IMR-90 (cell line): ENCODE measurements at regions not wholly inside any gene's neighbourhood (a gene's known extent, or its start where the extent isn't known, plus 50 kb on each side); places are given as distances from the start of the nearest gene placed in this dataset.

ENCODE experiments used
- ATAC-seq: fragments of 200-7000 bp; cut with Tn5 transposase; 2 replicates; pipeline ENCODE4 v1.9.1; 2020; ENCODE audit warnings: low read depth, mild to moderate bottlenecking, moderate library complexity
- BruUV-seq: library from RNA; stranded (reverse); fragments of 400-500 nt; replicated peaks from 2 replicates; lab custom pipeline; 2021; lab: Mats Ljungman, UMichigan
- CTCF ChIA-PET: fragments of 300-600 bp; formaldehyde crosslinking; extraction: SDS; loops from one replicate; lab custom pipeline; 2021; ENCODE audit warnings: antibody characterized with exemption; lab: Yijun Ruan, JAX
- POLR2A ChIA-PET: fragments of 300-600 bp; sonication (Branson Sonifier 250); formaldehyde crosslinking; loops from one replicate; lab custom pipeline; 2022; ENCODE audit warnings: antibody characterized with exemption; ENCODE audit not compliant: unreplicated experiment; lab: Charles Lee
- DNase-seq: peaks from one replicate; pipeline ENCODE4 v3.0.0; 2013
- H2AFZ ChIP-seq: replicated peaks from 2 replicates; pipeline ENCODE3; 2013; ENCODE audit warnings: low read length, mild to moderate bottlenecking; ENCODE audit not compliant: poor library complexity
- H2AK5ac ChIP-seq: 2 replicates; pipeline ENCODE4 v1.6.1; 2013; ENCODE audit warnings: low read depth, low read length, inconsistent platforms
- H2AK9ac ChIP-seq: replicated peaks from 2 replicates; pipeline ENCODE3; 2013; ENCODE audit warnings: mild to moderate bottlenecking, low read depth, low read length, moderate library complexity; ENCODE audit not compliant: poor library complexity
- H2BK120ac ChIP-seq: 2 replicates; pipeline ENCODE4 v1.6.1; 2013; ENCODE audit warnings: low read depth, low read length, inconsistent platforms
- H2BK15ac ChIP-seq: 3 replicates; pipeline ENCODE4 v1.6.1; 2013; ENCODE audit warnings: low read depth, low read length, inconsistent platforms
- H2BK20ac ChIP-seq: 2 replicates; pipeline ENCODE4 v1.6.1; 2013; ENCODE audit warnings: low read depth, mild to moderate bottlenecking, inconsistent platforms, low read length, moderate library complexity
- H2BK5ac ChIP-seq: 2 replicates; pipeline ENCODE4 v1.6.1; 2013; ENCODE audit warnings: mild to moderate bottlenecking, low read depth, low read length, inconsistent platforms; ENCODE audit not compliant: poor library complexity, severe bottlenecking
- H3K14ac ChIP-seq: replicated peaks from 2 replicates; pipeline ENCODE4 v1.6.1; 2013; ENCODE audit warnings: low read depth, low read length, inconsistent platforms
- H3K18ac ChIP-seq: 2 replicates; pipeline ENCODE4 v1.6.1; 2013; ENCODE audit warnings: low read depth, low read length, control low read depth
- H3K23ac ChIP-seq: 2 replicates; pipeline ENCODE4 v1.6.1; 2013; ENCODE audit warnings: low read depth, low read length, inconsistent platforms
- H3K27ac ChIP-seq: 2 replicates; pipeline ENCODE4 v1.5.1; 2013; ENCODE audit warnings: mild to moderate bottlenecking, control low read depth, low read length; ENCODE audit not compliant: insufficient read depth
- H3K27me3 ChIP-seq: 2 replicates; pipeline ENCODE4 v1.6.1; 2013; ENCODE audit warnings: low read length; ENCODE audit not compliant: control insufficient read depth, insufficient read depth
- H3K36me3 ChIP-seq: 2 replicates; pipeline ENCODE4 v1.6.1; 2013; ENCODE audit warnings: low read length, mixed read lengths; ENCODE audit not compliant: control insufficient read depth, insufficient read depth
- H3K4ac ChIP-seq: 2 replicates; pipeline ENCODE4 v1.6.1; 2013; ENCODE audit warnings: low read depth, low read length, inconsistent platforms
- H3K4me1 ChIP-seq: 2 replicates; pipeline ENCODE4 v1.6.1; 2013; ENCODE audit warnings: low read length, mixed read lengths; ENCODE audit not compliant: control insufficient read depth, insufficient read depth
- H3K4me2 ChIP-seq: 2 replicates; pipeline ENCODE4 v1.6.1; 2013; ENCODE audit warnings: low read depth, mild to moderate bottlenecking, control low read depth, low read length, moderate library complexity
- H3K4me3 ChIP-seq: 2 replicates; pipeline ENCODE4 v1.5.1; 2013; ENCODE audit warnings: low read depth, mild to moderate bottlenecking, control low read depth, low read length, moderate library complexity; ENCODE audit not compliant: insufficient read depth
- H3K56ac ChIP-seq: 2 replicates; pipeline ENCODE4 v1.6.1; 2013; ENCODE audit warnings: low read length, inconsistent platforms; ENCODE audit not compliant: insufficient read depth; ENCODE audit errors: extremely low read depth
- H3K79me1 ChIP-seq, 2 experiments: 2 replicates each; pipeline ENCODE4 v1.6.1; 2013; ENCODE audit warnings: low read length in 2 of 2, inconsistent platforms in 1 of 2, low read depth in 1 of 2
- H3K9ac ChIP-seq: 2 replicates; pipeline ENCODE4 v1.6.1; 2013; ENCODE audit warnings: low read depth, low read length, control low read depth
- H3K9me1 ChIP-seq: 2 replicates; pipeline ENCODE4 v1.6.1; 2013; ENCODE audit warnings: low read length, inconsistent platforms; ENCODE audit not compliant: insufficient read depth
- H3K9me3 ChIP-seq: 2 replicates; pipeline ENCODE4 v1.6.1; 2013; ENCODE audit warnings: low read length; ENCODE audit not compliant: control insufficient read depth, insufficient read depth
- H4K20me1 ChIP-seq: 2 replicates; pipeline ENCODE4 v1.6.1; 2013; ENCODE audit warnings: low read length, inconsistent platforms; ENCODE audit not compliant: insufficient read depth
- H4K5ac ChIP-seq: 2 replicates; pipeline ENCODE4 v1.6.1; 2013; ENCODE audit warnings: mild to moderate bottlenecking, low read depth, low read length, control low read depth
- H4K8ac ChIP-seq, 2 experiments: 2 replicates each; pipeline ENCODE4 v1.6.1; 2013; ENCODE audit warnings: low read depth in 2 of 2, low read length in 2 of 2, control low read depth in 1 of 2, inconsistent platforms in 1 of 2
- H4K91ac ChIP-seq: 2 replicates; pipeline ENCODE4 v1.6.1; 2013; ENCODE audit warnings: low read depth, low read length, inconsistent platforms; ENCODE audit not compliant: insufficient read depth
- USF2 ChIP-seq: fragments of 150-350 bp; IDR thresholded peaks from 2 replicates; pipeline ENCODE4 v1.6.1; 2017; ENCODE audit warnings: mild to moderate bottlenecking, antibody characterized with exemption, low read length, low read depth
- WGBS, 2 experiments: methylation state at CpG; one replicate each; pipeline versions ENCODE4 v1.1.5 to v1.1.7; 2013; ENCODE audit warnings: missing lambda C conversion rate in 2 of 2; ENCODE audit not compliant: insufficient read length in 1 of 2; ENCODE audit errors: extremely low coverage in 2 of 2; 5-methylcytosine and 5-hydroxymethylcytosine counted together
- dilution Hi-C: fragments of 300-500 bp; cut with HindIII; formaldehyde crosslinking; loops from one replicate; pipeline ENCODE4 v1.14.3; 2018; ENCODE audit warnings: low sequenced_read_pairs; ENCODE audit not compliant: unreplicated experiment
- in situ Hi-C: fragments of 300-500 bp; cut with MboI; formaldehyde crosslinking; loops from 3 replicates; pipeline ENCODE4 v1.14.3; 2019; ENCODE audit warnings: low sequenced_read_pairs, inconsistent platforms, mixed read lengths
- intact Hi-C: fragments of 100-400 bp; cut with micrococcal nuclease; formaldehyde crosslinking; loops from 2 replicates; pipeline ENCODE4 v1.10.0; 2022

GRCh38 chr1:79264285-79264684 lies 257.8 kb upstream of the ADGRL4 start:
- Histone ChIP-seq H2BK5ac (no peak overlapping the region), H2AK5ac (no peak overlapping the region), H3K79me1 (no peaks in the 10 kb centered on the region), H3K4me3 (no peak overlapping the region), H3K9me1 (no peaks in the 10 kb centered on the region), H4K8ac (no peak overlapping the region), H3K9me3 (no peaks in the 10 kb centered on the region), H2BK20ac (no peak overlapping the region), H2BK120ac (no peak overlapping the region), H4K91ac (no peak overlapping the region), H3K4me2 (no peak overlapping the region), H3K27me3 (no peaks in the 10 kb centered on the region), H3K56ac (no peak overlapping the region), H3K4ac (no peak overlapping the region), H3K36me3 (no peaks in the 10 kb centered on the region), H3K14ac (no peak overlapping the region), H2AFZ (no peak overlapping the region), H4K5ac (no peak overlapping the region), H2BK15ac (no peak overlapping the region), H4K20me1 (no peaks in the 10 kb centered on the region), H3K4me1 (no peaks in the 10 kb centered on the region), H3K23ac (no peak overlapping the region), H3K18ac (no peak overlapping the region), H3K27ac (no peak overlapping the region), H2AK9ac (no peak overlapping the region), H3K9ac (no peak overlapping the region)
- intact Hi-C loops: no loop called here
- WGBS, 2 experiments: no CpG with 5 or more reads among the region's 1 CpG
- in situ Hi-C loops: no loop called here
- no peak for DNase-seq
- CTCF ChIA-PET: interaction anchor here (0.5 kb wide), 1 partner anchor 123 kb away, joined by 4 read pairs; no protein-coding TSS in a partner anchor
- POLR2A ChIA-PET: no interaction called here
- no peak for TF ChIP-seq USF2
- no peak for ATAC-seq
- dilution Hi-C loops: no loop called here
- BruUV-seq: no TSS peak
